ENCODE measurements at regions not wholly inside any gene's neighbourhood (a gene's known extent, or its start where the extent isn't known, plus 50 kb on each side); places are given as distances from the start of the nearest gene placed in this dataset.
"Not testable (repeated sequence)": the region's sequence is repeated elsewhere in the genome, so short reads cannot be mapped to it uniquely, and the experiment has no call there.

DNA sequence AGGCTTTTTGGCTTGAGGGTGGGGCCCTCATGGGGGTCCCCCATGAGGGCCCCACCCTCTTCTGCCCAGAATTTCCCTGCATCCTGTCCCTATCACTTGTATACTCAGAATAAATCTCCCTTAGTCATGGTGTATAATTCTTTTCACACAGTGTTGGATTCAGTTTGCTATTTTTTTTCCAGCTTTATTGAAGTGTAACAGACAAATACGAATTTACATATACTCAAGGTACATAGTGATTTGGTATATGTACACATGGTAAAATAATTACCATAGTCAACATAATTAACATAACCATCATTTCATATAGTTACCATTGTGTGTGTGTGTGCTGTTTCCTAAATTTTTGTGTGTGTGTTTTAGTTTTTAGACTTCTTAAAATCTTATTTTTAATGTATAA is 289.4 kb downstream of the CNTNAP3B start:
- TF ChIP-seq POLR2AphosphoS5 (IDR thresholded peaks at IDR 0.05; ENCODE audit: low read depth); GABPA (IDR thresholded peaks at IDR 0.05; ENCODE audit: low read depth); REST (IDR thresholded peaks at IDR 0.05; ENCODE audit: insufficient replicate concordance, low read depth): not testable (repeated sequence)
- TF ChIP-seq, protein P1, sequence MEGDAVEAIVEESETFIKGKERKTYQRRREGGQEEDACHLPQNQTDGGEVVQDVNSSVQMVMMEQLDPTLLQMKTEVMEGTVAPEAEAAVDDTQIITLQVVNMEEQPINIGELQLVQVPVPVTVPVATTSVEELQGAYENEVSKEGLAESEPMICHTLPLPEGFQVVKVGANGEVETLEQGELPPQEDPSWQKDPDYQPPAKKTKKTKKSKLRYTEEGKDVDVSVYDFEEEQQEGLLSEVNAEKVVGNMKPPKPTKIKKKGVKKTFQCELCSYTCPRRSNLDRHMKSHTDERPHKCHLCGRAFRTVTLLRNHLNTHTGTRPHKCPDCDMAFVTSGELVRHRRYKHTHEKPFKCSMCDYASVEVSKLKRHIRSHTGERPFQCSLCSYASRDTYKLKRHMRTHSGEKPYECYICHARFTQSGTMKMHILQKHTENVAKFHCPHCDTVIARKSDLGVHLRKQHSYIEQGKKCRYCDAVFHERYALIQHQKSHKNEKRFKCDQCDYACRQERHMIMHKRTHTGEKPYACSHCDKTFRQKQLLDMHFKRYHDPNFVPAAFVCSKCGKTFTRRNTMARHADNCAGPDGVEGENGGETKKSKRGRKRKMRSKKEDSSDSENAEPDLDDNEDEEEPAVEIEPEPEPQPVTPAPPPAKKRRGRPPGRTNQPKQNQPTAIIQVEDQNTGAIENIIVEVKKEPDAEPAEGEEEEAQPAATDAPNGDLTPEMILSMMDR (IDR thresholded peaks at IDR 0.05; ENCODE audit: insufficient read depth, low read length), result not testable (repeated sequence)
